Activated T-helper 2 cell treated with anti-CD3 and anti-CD28 coated beads, Interferon-gamma antibody, Interleukin-2, Interleukin-4, amounts not matched to agents 10 μg/mL and 5 μg/mL and 100 μg/mL, durations not matched to agents 14 hours and 24 hours and 36 hours (primary cell): ENCODE measurements at regions not wholly inside any gene's neighbourhood (a gene's known extent, or its start where the extent isn't known, plus 50 kb on each side); places are given as distances from the start of the nearest gene placed in this dataset.
"Not testable (repeated sequence)": the region's sequence is repeated elsewhere in the genome, so short reads cannot be mapped to it uniquely, and the experiment has no call there.

Experiments
- DNase-seq: peaks from one replicate; pipeline ENCODE4 v3.0.0; 2021; ENCODE audit warnings: low spot score
- H3K27ac Mint-ChIP-seq: one replicate; pipeline ENCODE4 v1.8.0; 2021; ENCODE audit warnings: mixed read lengths
- H3K27me3 Mint-ChIP-seq: one replicate; pipeline ENCODE4 v1.8.0; 2021; ENCODE audit warnings: low read depth, mixed read lengths
- H3K36me3 Mint-ChIP-seq: one replicate; pipeline ENCODE4 v1.8.0; 2021; ENCODE audit warnings: low read depth, mixed read lengths
- H3K4me1 Mint-ChIP-seq: one replicate; pipeline ENCODE4 v1.8.0; 2021; ENCODE audit warnings: low read depth, mixed read lengths
- H3K4me3 Mint-ChIP-seq: one replicate; pipeline ENCODE4 v1.8.0; 2021; ENCODE audit warnings: low read depth, mild to moderate bottlenecking, moderate library complexity, mixed read lengths
- H3K9me3 Mint-ChIP-seq: one replicate; pipeline ENCODE4 v1.8.0; 2021; ENCODE audit warnings: mixed read lengths
- intact Hi-C: fragments of 100-400 bp; cut with micrococcal nuclease; formaldehyde crosslinking; loops from one replicate; pipeline ENCODE4 v1.15.1; 2023

- Mint-ChIP-seq H3K27me3 (no peaks in the 10 kb centered on the region), H3K4me3 (no peak overlapping the region), H3K9me3 (no peaks in the 10 kb centered on the region), H3K36me3 (no peaks in the 10 kb centered on the region), H3K27ac (no peak overlapping the region), H3K4me1 (no peaks in the 10 kb centered on the region)
- intact Hi-C loops = no loop called here
- DNase-seq = no peak
These were observed 79.5 kb upstream of the ADRA1D start for GRCh38 chr20:4328541-4328940.

DNA sequence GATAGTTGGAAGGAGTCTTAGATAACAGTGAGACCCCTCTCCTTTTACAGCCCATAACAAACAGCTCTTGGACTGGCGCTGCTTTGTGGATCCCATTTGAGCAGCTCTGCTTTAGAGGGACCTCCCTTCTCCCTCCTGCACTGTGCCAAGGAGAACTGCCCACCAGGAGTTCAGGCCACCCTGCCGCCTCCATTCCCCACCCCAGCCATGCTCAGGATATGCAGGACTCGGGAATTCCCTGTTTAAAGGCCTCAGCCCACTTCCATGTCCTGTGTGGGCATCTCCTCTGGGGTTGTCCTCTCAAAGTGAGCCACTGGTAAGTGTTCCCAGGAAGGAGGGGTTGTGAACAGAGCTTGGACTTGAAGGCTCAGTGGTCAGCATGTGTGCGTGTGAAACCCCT, 78.9 kb upstream of the ADRA1D start:
- no peaks in the 10 kb centered on the region for H3K36me3 Mint-ChIP-seq
- intact Hi-C loops = no loop called here
- H3K9me3 Mint-ChIP-seq = no peaks in the 10 kb centered on the region
- no peaks in the 10 kb centered on the region for H3K4me1 Mint-ChIP-seq
- DNase-seq = no peak
- no peak overlapping the region for H3K4me3 Mint-ChIP-seq
- H3K27ac Mint-ChIP-seq = no peak overlapping the region
- no peaks in the 10 kb centered on the region for H3K27me3 Mint-ChIP-seq

GRCh38 chr20:4326195-4327065, 77.3 kb upstream of the ADRA1D start:
- Mint-ChIP-seq H3K36me3 (no peaks in the 10 kb centered on the region), H3K27ac (no peak overlapping the region), H3K4me3 (no peak overlapping the region), H3K27me3 (no peaks in the 10 kb centered on the region), H3K9me3 (no peaks in the 10 kb centered on the region), H3K4me1 (no peaks in the 10 kb centered on the region)
- no peak for DNase-seq
- intact Hi-C loops = no loop called here

- Mint-ChIP-seq H3K4me1 (no peaks in the 10 kb centered on the region), H3K36me3 (no peaks in the 10 kb centered on the region), H3K9me3 (no peaks in the 10 kb centered on the region), H3K27me3 (no peaks in the 10 kb centered on the region), H3K4me3 (no peak overlapping the region), H3K27ac (no peak overlapping the region)
- intact Hi-C loops = no loop called here
- no peak for DNase-seq
These were observed 76.6 kb upstream of the ADRA1D start for GRCh38 chr20:4325548-4326187.

DNA sequence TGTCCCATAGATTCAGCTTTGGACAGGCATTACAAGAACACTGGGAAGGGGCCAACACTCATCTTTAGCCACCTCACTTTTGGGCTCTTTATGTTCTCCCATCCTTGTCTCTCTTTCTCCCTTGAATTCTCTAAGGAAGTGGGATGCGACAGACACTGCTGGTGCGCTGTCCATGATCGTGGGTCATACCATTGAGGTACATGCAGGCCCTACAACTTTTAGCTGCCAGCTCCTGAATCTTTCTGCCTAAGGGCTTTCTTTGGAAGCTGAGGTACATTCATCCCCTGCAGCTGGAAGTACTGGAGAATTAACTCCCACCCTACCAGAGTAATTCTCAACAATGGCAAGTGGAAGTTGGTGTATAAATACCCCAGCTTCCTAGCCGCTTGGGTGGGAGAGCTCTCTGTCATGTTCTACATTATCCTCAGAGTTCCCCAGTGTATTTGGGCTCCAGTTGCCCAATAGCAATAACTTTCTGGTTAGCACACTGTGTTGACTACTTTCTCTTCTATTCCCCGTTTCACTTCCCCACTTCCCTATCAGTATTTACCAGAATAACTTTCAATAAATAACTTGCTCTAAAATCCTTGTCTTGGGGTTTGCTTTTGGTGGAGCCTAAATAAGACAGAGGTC, 75.6 kb upstream of the ADRA1D start:
- H3K9me3 Mint-ChIP-seq = no peaks in the 10 kb centered on the region
- H3K27me3 Mint-ChIP-seq = no peaks in the 10 kb centered on the region
- no peak overlapping the region for H3K4me3 Mint-ChIP-seq
- no peak for DNase-seq
- no peaks in the 10 kb centered on the region for H3K36me3 Mint-ChIP-seq
- no peak overlapping the region for H3K27ac Mint-ChIP-seq
- no peaks in the 10 kb centered on the region for H3K4me1 Mint-ChIP-seq
- intact Hi-C loops = no loop called here

- no peaks in the 10 kb centered on the region for H3K9me3 Mint-ChIP-seq
- intact Hi-C loops = no loop called here
- H3K4me1 Mint-ChIP-seq = no peaks in the 10 kb centered on the region
- no peaks in the 10 kb centered on the region for H3K36me3 Mint-ChIP-seq
- no peaks in the 10 kb centered on the region for H3K27me3 Mint-ChIP-seq
- no peak overlapping the region for H3K4me3 Mint-ChIP-seq
- DNase-seq = no peak
- H3K27ac Mint-ChIP-seq = no peak overlapping the region
These were observed 73.4 kb upstream of the ADRA1D start for GRCh38 chr20:4322499-4322898.

DNA sequence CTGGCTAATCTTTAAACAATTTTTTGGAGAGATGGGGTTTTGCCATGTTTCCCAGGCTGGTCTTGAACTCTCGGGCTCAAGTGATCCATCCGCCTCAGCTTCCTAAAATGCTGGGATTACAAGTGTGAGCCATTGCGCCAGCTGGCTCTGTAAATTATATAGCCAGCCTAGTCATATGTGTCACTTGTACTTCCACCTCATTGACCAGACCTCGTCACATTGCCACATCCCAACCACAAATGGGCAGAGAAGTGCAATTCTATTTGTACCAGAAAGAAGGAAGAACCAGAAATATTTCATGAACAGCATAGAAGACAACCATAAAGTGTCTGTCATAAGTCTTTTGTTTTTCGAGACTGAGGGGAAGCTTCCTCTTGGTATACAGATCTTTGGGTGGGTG, 71.2 kb upstream of the ADRA1D start:
- Mint-ChIP-seq H3K4me3 (no peak overlapping the region), H3K9me3 (no peaks in the 10 kb centered on the region), H3K4me1 (no peaks in the 10 kb centered on the region), H3K27ac (no peak overlapping the region), H3K27me3 (no peaks in the 10 kb centered on the region), H3K36me3 (no peaks in the 10 kb centered on the region)
- intact Hi-C loops = no loop called here
- no peak for DNase-seq

DNA sequence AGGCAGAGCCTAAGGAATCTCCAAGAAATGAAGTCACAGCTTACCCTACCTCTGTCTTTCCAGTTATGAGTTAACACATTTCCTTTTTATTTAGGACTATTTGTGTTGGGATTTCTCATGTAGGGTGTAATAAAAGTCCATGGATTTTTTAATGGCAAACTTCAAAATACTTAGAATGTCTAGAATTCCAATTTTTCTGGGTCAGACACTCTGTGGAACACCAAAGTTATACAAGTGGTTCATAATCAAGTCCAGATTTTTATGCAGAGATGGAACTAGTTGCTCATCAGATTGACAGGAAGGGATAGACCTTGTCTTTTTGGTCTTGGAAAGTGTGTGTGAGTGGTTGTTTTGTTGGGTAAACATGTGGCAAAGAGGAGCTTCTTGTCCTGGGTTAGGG, 69.8 kb upstream of the ADRA1D start:
- H3K27ac Mint-ChIP-seq = no peak overlapping the region
- H3K36me3 Mint-ChIP-seq = no peaks in the 10 kb centered on the region
- H3K4me1 Mint-ChIP-seq = no peaks in the 10 kb centered on the region
- intact Hi-C loops = no loop called here
- no peak for DNase-seq
- no peaks in the 10 kb centered on the region for H3K9me3 Mint-ChIP-seq
- no peaks in the 10 kb centered on the region for H3K27me3 Mint-ChIP-seq
- H3K4me3 Mint-ChIP-seq = no peak overlapping the region

DNA sequence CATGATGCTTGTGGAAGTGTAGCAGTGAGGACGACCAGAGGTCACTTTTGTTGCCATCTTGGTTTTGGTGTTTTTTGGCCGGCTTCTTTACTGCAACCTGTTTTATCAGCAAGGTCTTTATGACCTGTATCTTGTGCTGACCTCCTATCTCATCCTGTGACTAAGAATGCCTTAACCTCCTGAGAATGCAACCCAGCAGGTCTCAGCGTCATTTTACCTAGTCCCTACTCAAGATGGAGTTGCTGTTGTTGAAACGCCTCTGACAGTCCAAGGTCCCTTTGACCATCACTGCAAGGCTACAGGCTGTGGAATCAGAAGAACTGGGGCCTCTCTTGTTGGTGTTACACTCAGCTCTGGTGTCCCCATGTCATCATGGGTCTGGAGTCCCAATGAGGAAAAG, 61.5 kb upstream of the ADRA1D start:
- intact Hi-C loops, H3K27me3 Mint-ChIP-seq, H3K36me3 Mint-ChIP-seq, H3K9me3 Mint-ChIP-seq, DNase-seq, H3K4me3 Mint-ChIP-seq, H3K4me1 Mint-ChIP-seq, H3K27ac Mint-ChIP-seq: not testable (repeated sequence)

GRCh38 chr20:4306206-4306605, 57.1 kb upstream of the ADRA1D start:
- no peak overlapping the region for H3K4me3 Mint-ChIP-seq
- no peak for DNase-seq
- H3K4me1 Mint-ChIP-seq = no peaks in the 10 kb centered on the region
- no peaks in the 10 kb centered on the region for H3K9me3 Mint-ChIP-seq
- H3K36me3 Mint-ChIP-seq = no peaks in the 10 kb centered on the region
- no peak overlapping the region for H3K27ac Mint-ChIP-seq
- no peaks in the 10 kb centered on the region for H3K27me3 Mint-ChIP-seq
- intact Hi-C loops = no loop called here

DNA sequence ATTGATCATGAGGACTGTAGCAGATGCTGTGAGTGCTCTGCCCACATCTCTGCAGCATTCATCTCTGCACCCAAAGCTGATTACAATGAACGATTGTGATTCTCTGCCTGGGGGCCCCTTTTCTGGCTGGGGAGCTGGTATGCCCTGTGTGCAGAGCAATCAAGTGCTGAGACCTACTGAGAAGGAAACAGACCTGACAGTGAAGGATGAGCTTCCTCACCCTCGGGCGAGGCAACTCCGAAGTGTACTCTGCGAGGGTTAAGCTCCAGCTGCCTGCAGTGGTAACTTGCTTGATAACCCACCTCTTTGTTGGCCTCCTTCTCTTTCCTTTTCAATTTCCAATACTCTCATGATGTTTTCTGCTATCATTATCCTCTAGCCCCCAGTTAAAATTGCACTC, 56.0 kb upstream of the ADRA1D start:
- intact Hi-C loops = no loop called here
- Mint-ChIP-seq H3K27me3 (no peaks in the 10 kb centered on the region), H3K9me3 (no peaks in the 10 kb centered on the region), H3K4me3 (no peak overlapping the region), H3K27ac (no peak overlapping the region), H3K4me1 (no peaks in the 10 kb centered on the region), H3K36me3 (no peaks in the 10 kb centered on the region)
- DNase-seq = no peak

DNA sequence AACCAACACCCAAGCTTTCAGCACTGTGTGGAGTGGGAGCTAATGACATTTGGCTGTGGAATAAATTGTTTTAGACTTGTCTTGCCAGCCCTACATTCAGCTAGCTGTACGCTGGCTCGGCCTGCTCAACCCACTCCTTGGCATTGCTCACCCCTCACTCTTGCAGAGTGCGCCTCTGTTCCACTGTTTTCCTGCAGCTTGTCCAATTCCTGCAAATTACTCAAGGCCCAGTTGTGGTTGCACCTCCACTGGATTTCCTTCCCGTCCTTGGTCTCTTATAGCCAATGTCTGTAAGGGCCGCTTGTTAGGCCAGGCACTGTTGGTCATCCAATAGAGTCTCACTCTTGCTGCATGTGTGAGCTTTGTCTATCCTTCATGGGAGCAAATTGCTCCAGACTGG, 55.5 kb upstream of the ADRA1D start:
- no peak overlapping the region for H3K4me3 Mint-ChIP-seq
- H3K4me1 Mint-ChIP-seq = no peaks in the 10 kb centered on the region
- no peak for DNase-seq
- no peaks in the 10 kb centered on the region for H3K9me3 Mint-ChIP-seq
- no peak overlapping the region for H3K27ac Mint-ChIP-seq
- H3K27me3 Mint-ChIP-seq = no peaks in the 10 kb centered on the region
- intact Hi-C loops = no loop called here
- no peaks in the 10 kb centered on the region for H3K36me3 Mint-ChIP-seq

DNA sequence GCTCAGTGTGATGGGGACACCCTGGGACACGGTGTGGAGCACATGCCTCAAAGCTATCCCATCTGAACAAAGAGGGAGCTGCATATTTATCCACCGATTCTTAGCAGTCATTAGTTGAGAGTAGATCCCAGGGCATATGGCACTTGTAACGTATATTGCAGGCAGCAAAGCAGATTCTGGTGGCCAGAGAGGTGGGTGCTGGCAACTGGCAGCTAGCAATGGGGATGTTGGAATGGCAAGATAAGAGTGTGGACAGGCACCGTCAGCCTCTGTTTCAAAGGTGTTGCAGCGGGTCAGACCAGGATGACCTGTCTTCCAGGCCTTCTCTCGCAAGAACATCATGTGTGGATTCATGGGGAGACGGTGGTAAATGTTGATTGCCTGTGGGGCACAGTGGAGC, 54.0 kb upstream of the ADRA1D start:
- Mint-ChIP-seq H3K9me3 (no peaks in the 10 kb centered on the region), H3K4me3 (no peak overlapping the region), H3K4me1 (no peaks in the 10 kb centered on the region), H3K36me3 (no peaks in the 10 kb centered on the region), H3K27me3 (peaks cover 2% of the 10 kb centered on the region), H3K27ac (no peak overlapping the region)
- intact Hi-C loops = no loop called here
- no peak for DNase-seq
